Tibial artery (tissue), 4 donors: ENCODE measurements at regions not wholly inside any gene's neighbourhood (a gene's known extent, or its start where the extent isn't known, plus 50 kb on each side); places are given as distances from the start of the nearest gene placed in this dataset.

Source experiments
- DNase-seq, 2 donors: peaks; one replicate each; pipeline ENCODE4 v3.0.0-alpha.2; 2019
- H3K27ac ChIP-seq, 2 donors: fragments of 200-600 bp; sonication (generic) in 1 of 2; 1 replicate in 1 of 2; 2 replicates in 1 of 2; pipeline ENCODE4 v1.5.1; 2018 to 2019; ENCODE audit warnings: mild to moderate bottlenecking in 1 of 2
- H3K27me3 ChIP-seq, 2 donors: fragments of 200-600 bp; sonication (generic) in 1 of 2; one replicate each; pipeline versions ENCODE4 v1.5.1 to v1.6.0; 2016 to 2019
- H3K36me3 ChIP-seq, 3 donors: fragments of 200-600 bp; sonication (generic) in 2 of 3; one replicate each; pipeline ENCODE4 v1.5.1; 2016 to 2019; ENCODE audit warnings: mild to moderate bottlenecking in 2 of 3
- H3K4me1 ChIP-seq, 4 donors: fragments of 200-600 bp; sonication (generic) in 2 of 4; 1 replicate in 3 of 4; 2 replicates in 1 of 4; pipeline ENCODE4 v1.5.1; 2016 to 2019
- H3K4me3 ChIP-seq, 2 donors: fragments of 200-600 bp; sonication (generic) in 1 of 2; 1 replicate in 1 of 2; 2 replicates in 1 of 2; pipeline ENCODE4 v1.5.1; 2018 to 2019; ENCODE audit warnings: mild to moderate bottlenecking in 2 of 2
- H3K9me3 ChIP-seq, 3 donors: fragments of 200-600 bp; sonication (generic) in 1 of 3; one replicate each; pipeline ENCODE4 v1.5.1; 2016 to 2019
- CTCF ChIP-seq, 2 experiments: fragments of 200-600 bp in 1 of 2; fragments of 450-650 bp in 1 of 2; IDR thresholded peaks; one replicate each; pipeline ENCODE4 v1.5.1; 2017 to 2019; ENCODE audit warnings: antibody characterized with exemption in 2 of 2, mild to moderate bottlenecking in 1 of 2, moderate library complexity in 1 of 2
- intact Hi-C: fragments of 100-400 bp; cut with DNase I; formaldehyde crosslinking; loops from one replicate; pipeline ENCODE4 v1.15.0; 2023; ENCODE audit warnings: low total_unique reads

- H3K4me3 ChIP-seq = no peak overlapping the region
- intact Hi-C loops = no loop called here
- no peaks in the 10 kb centered on the region for H3K4me1 ChIP-seq
- DNase-seq = no peak
- H3K27me3 ChIP-seq = no peaks in the 10 kb centered on the region
- no peak overlapping the region for H3K27ac ChIP-seq
- H3K36me3 ChIP-seq = no peaks in the 10 kb centered on the region
- no peaks in the 10 kb centered on the region for H3K9me3 ChIP-seq
- no peak for TF ChIP-seq CTCF (IDR thresholded peaks at IDR 0.05)
These were observed 515.2 kb upstream of the JARID2 start for GRCh38 chr6:14730654-14731053.

- no peak for DNase-seq
- H3K27me3 ChIP-seq = no peaks in the 10 kb centered on the region
- H3K4me3 ChIP-seq = no peak overlapping the region
- no peak overlapping the region for H3K27ac ChIP-seq
- no peaks in the 10 kb centered on the region for H3K36me3 ChIP-seq
- TF ChIP-seq CTCF (IDR thresholded peaks at IDR 0.05) = no peak
- intact Hi-C loops = no loop called here
- no peaks in the 10 kb centered on the region for H3K9me3 ChIP-seq
- H3K4me1 ChIP-seq = no peaks in the 10 kb centered on the region
These were observed 514.3 kb upstream of the JARID2 start for GRCh38 chr6:14731611-14732010.

- no peaks in the 10 kb centered on the region for H3K36me3 ChIP-seq
- H3K4me3 ChIP-seq = no peak overlapping the region
- H3K27me3 ChIP-seq = no peaks in the 10 kb centered on the region
- no peaks in the 10 kb centered on the region for H3K4me1 ChIP-seq
- no peak for DNase-seq
- no peak for TF ChIP-seq CTCF (IDR thresholded peaks at IDR 0.05)
- H3K9me3 ChIP-seq = no peaks in the 10 kb centered on the region
- H3K27ac ChIP-seq = no peak overlapping the region
- intact Hi-C loops = no loop called here
These were observed 513.5 kb upstream of the JARID2 start for GRCh38 chr6:14732226-14732843.

GRCh38 chr6:14732844-14733757, 512.8 kb upstream of the JARID2 start:
- no peak for TF ChIP-seq CTCF (IDR thresholded peaks at IDR 0.05)
- Histone ChIP-seq H3K27me3 (no peaks in the 10 kb centered on the region), H3K36me3 (no peaks in the 10 kb centered on the region), H3K27ac (no peak overlapping the region), H3K4me3 (no peak overlapping the region), H3K9me3 (no peaks in the 10 kb centered on the region), H3K4me1 (no peaks in the 10 kb centered on the region)
- intact Hi-C loops = no loop called here
- no peak for DNase-seq

- Histone ChIP-seq H3K36me3 (no peaks in the 10 kb centered on the region), H3K4me1 (no peaks in the 10 kb centered on the region), H3K9me3 (no peaks in the 10 kb centered on the region), H3K4me3 (no peak overlapping the region), H3K27me3 (no peaks in the 10 kb centered on the region), H3K27ac (no peak overlapping the region)
- no peak for DNase-seq
- TF ChIP-seq CTCF (IDR thresholded peaks at IDR 0.05) = no peak
- intact Hi-C loops = no loop called here
These were observed 511.8 kb upstream of the JARID2 start for GRCh38 chr6:14734052-14734415.
